ENCODE measurements at regions not wholly inside any gene's neighbourhood (a gene's known extent, or its start where the extent isn't known, plus 50 kb on each side); places are given as distances from the start of the nearest gene placed in this dataset.

GRCh38 chr2:66281980-66282379, 152.9 kb upstream of the MEIS1 start:
- no peak overlapping the region for H2BK5ac ChIP-seq (ENCODE audit: low read length)
- no peaks in the 10 kb centered on the region for H3K79me1 ChIP-seq (ENCODE audit: low read length)
- H3K56ac ChIP-seq (ENCODE audit: low read length) = no peak overlapping the region
- no peak overlapping the region for H3K23ac ChIP-seq (ENCODE audit: low read length)
- H3K27ac ChIP-seq (ENCODE audit: low read depth, low read length) = no peak overlapping the region
- H3K36me3 ChIP-seq (ENCODE audit: control insufficient read depth, insufficient read depth, low read length) = no peaks in the 10 kb centered on the region
- no peak overlapping the region for H3K18ac ChIP-seq (ENCODE audit: low read length)
- H3K27me3 ChIP-seq (ENCODE audit: insufficient read depth, low read length, poor library complexity) = no peaks in the 10 kb centered on the region
- H3K4me3 ChIP-seq (ENCODE audit: low read length) = no peak overlapping the region
- H3K4me2 ChIP-seq (ENCODE audit: low read length) = no peak overlapping the region
- DNase-seq = peak; percentile 21
- H2BK120ac ChIP-seq (ENCODE audit: low read depth, low read length) = no peak overlapping the region
- no peaks in the 10 kb centered on the region for H3K79me2 ChIP-seq (ENCODE audit: control insufficient read depth, insufficient read depth, low read length)
- H3K4me1 ChIP-seq (ENCODE audit: control insufficient read depth, low read depth, low read length) = no peaks in the 10 kb centered on the region
- no peak overlapping the region for H2AK5ac ChIP-seq (ENCODE audit: low read length)
- no peak overlapping the region for H4K8ac ChIP-seq (ENCODE audit: low read depth, low read length)
- H4K5ac ChIP-seq (ENCODE audit: low read length) = no peak overlapping the region
- H3K4ac ChIP-seq (ENCODE audit: low read depth, low read length) = no peak overlapping the region
- H3K9ac ChIP-seq (ENCODE audit: low read length) = no peak overlapping the region
- no peak overlapping the region for H2BK15ac ChIP-seq (replicated peaks; ENCODE audit: low read depth)

GRCh38 chr2:66279024-66279423, 155.9 kb upstream of the MEIS1 start:
- no peak for DNase-seq
- no peak overlapping the region for H4K5ac ChIP-seq (ENCODE audit: low read length)
- H2BK15ac ChIP-seq (replicated peaks; ENCODE audit: low read depth) = no peak overlapping the region
- no peaks in the 10 kb centered on the region for H3K36me3 ChIP-seq (ENCODE audit: control insufficient read depth, insufficient read depth, low read length)
- no peak overlapping the region for H2BK120ac ChIP-seq (ENCODE audit: low read depth, low read length)
- H3K56ac ChIP-seq (ENCODE audit: low read length) = no peak overlapping the region
- H3K79me1 ChIP-seq (ENCODE audit: low read length) = no peaks in the 10 kb centered on the region
- no peaks in the 10 kb centered on the region for H3K4me1 ChIP-seq (ENCODE audit: control insufficient read depth, low read depth, low read length)
- H2BK5ac ChIP-seq (ENCODE audit: low read length) = no peak overlapping the region
- no peaks in the 10 kb centered on the region for H3K27me3 ChIP-seq (ENCODE audit: insufficient read depth, low read length, poor library complexity)
- H3K23ac ChIP-seq (ENCODE audit: low read length) = no peak overlapping the region
- no peak overlapping the region for H3K9ac ChIP-seq (ENCODE audit: low read length)
- H2AK5ac ChIP-seq (ENCODE audit: low read length) = no peak overlapping the region
- no peak overlapping the region for H4K8ac ChIP-seq (ENCODE audit: low read depth, low read length)
- H3K4ac ChIP-seq (ENCODE audit: low read depth, low read length) = no peak overlapping the region
- no peak overlapping the region for H3K4me3 ChIP-seq (ENCODE audit: low read length)
- no peak overlapping the region for H3K27ac ChIP-seq (ENCODE audit: low read depth, low read length)
- no peaks in the 10 kb centered on the region for H3K79me2 ChIP-seq (ENCODE audit: control insufficient read depth, insufficient read depth, low read length)
- H3K18ac ChIP-seq (ENCODE audit: low read length) = no peak overlapping the region
- no CpG with 5 or more reads among the region's 6 CpGs for WGBS (ENCODE audit: extremely low coverage, insufficient coverage, low lambda C conversion rate)
- H3K4me2 ChIP-seq (ENCODE audit: low read length) = no peak overlapping the region

DNA sequence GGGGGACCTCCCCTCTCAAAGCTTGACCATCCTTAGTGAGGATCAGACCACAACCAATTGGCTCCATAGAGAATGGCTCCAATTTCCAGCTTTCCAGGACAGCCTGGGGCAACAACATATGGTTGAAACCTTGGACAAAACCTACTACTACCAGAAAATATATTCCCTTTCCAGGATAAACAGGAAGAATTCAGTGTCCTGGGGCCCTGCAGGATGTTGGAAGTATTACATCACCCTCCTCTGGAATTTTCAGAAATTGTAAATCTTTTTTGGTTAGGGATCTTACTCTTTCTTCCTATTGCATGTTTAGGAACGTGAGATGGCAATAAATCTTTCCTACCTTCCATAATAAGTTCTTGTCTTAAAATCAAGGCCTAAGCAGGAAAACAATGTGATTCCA, 158.9 kb upstream of the MEIS1 start:
- Histone ChIP-seq H3K36me3 (ENCODE audit: control insufficient read depth, insufficient read depth, low read length) (no peaks in the 10 kb centered on the region), H2BK5ac (ENCODE audit: low read length) (no peak overlapping the region), H3K9ac (ENCODE audit: low read length) (no peak overlapping the region), H3K27me3 (ENCODE audit: insufficient read depth, low read length, poor library complexity) (no peaks in the 10 kb centered on the region), H3K18ac (ENCODE audit: low read length) (no peak overlapping the region), H3K4ac (ENCODE audit: low read depth, low read length) (peak overlapping the region; percentile 36), H3K4me1 (ENCODE audit: control insufficient read depth, low read depth, low read length) (no peaks in the 10 kb centered on the region), H3K79me2 (ENCODE audit: control insufficient read depth, insufficient read depth, low read length) (no peaks in the 10 kb centered on the region), H3K27ac (ENCODE audit: low read depth, low read length) (no peak overlapping the region), H2BK120ac (ENCODE audit: low read depth, low read length) (no peak overlapping the region), H3K4me3 (ENCODE audit: low read length) (no peak overlapping the region), H3K79me1 (ENCODE audit: low read length) (no peaks in the 10 kb centered on the region), H2BK15ac (replicated peaks; ENCODE audit: low read depth) (no peak overlapping the region), H3K4me2 (ENCODE audit: low read length) (no peak overlapping the region), H3K56ac (ENCODE audit: low read length) (no peak overlapping the region), H3K23ac (ENCODE audit: low read length) (no peak overlapping the region), H2AK5ac (ENCODE audit: low read length) (no peak overlapping the region), H4K8ac (ENCODE audit: low read depth, low read length) (no peak overlapping the region), H4K5ac (ENCODE audit: low read length) (no peak overlapping the region)
- WGBS (ENCODE audit: extremely low coverage, insufficient coverage, low lambda C conversion rate) = no CpG with 5 or more reads among the region's 1 CpG
- peak; percentile 14 for DNase-seq

DNA sequence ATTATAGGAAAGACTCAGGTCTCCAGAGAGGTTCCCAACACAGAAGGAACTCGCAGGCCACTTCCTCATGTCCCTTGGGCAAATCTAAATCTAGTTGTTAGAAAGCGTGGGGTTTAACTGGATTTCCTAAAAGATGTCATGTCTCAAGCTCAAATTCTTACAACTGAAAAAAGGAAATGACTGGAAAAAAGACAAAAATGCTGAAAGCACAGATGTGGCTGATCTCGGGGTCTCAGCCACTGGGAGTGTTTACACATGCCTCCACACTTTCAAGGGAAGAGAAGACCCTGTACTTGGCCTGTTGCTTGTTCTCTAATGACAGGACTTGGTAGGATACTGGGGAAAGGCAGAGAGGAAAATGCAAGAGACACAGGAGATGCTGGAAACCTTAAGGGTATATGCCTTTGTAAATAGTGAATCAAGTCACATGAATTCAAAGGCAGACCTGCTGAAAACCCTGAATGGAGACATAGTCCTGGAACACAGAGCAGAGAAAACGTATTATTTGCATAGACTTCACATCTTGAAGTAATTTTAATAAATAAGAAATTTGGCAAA, 160.9 kb upstream of the MEIS1 start:
- Histone ChIP-seq H3K79me1 (ENCODE audit: low read length) (no peaks in the 10 kb centered on the region), H2BK120ac (ENCODE audit: low read depth, low read length) (no peak overlapping the region), H3K36me3 (ENCODE audit: control insufficient read depth, insufficient read depth, low read length) (no peaks in the 10 kb centered on the region), H3K4me1 (ENCODE audit: control insufficient read depth, low read depth, low read length) (no peaks in the 10 kb centered on the region), H3K4me2 (ENCODE audit: low read length) (no peak overlapping the region), H2BK15ac (replicated peaks; ENCODE audit: low read depth) (no peak overlapping the region), H3K18ac (ENCODE audit: low read length) (no peak overlapping the region), H4K8ac (ENCODE audit: low read depth, low read length) (no peak overlapping the region), H3K23ac (ENCODE audit: low read length) (no peak overlapping the region), H3K9ac (ENCODE audit: low read length) (no peak overlapping the region), H3K27me3 (ENCODE audit: insufficient read depth, low read length, poor library complexity) (no peaks in the 10 kb centered on the region), H3K4me3 (ENCODE audit: low read length) (no peak overlapping the region), H4K5ac (ENCODE audit: low read length) (no peak overlapping the region), H3K79me2 (ENCODE audit: control insufficient read depth, insufficient read depth, low read length) (no peaks in the 10 kb centered on the region), H2AK5ac (ENCODE audit: low read length) (no peak overlapping the region), H3K27ac (ENCODE audit: low read depth, low read length) (no peak overlapping the region), H3K56ac (ENCODE audit: low read length) (no peak overlapping the region), H2BK5ac (ENCODE audit: low read length) (no peak overlapping the region), H3K4ac (ENCODE audit: low read depth, low read length) (no peak overlapping the region)
- no CpG with 5 or more reads among the region's 4 CpGs for WGBS (ENCODE audit: extremely low coverage, insufficient coverage, low lambda C conversion rate)
- DNase-seq = no peak

- Histone ChIP-seq H3K4ac (ENCODE audit: low read depth, low read length) (no peak overlapping the region), H2BK15ac (replicated peaks; ENCODE audit: low read depth) (no peak overlapping the region), H3K4me1 (ENCODE audit: control insufficient read depth, low read depth, low read length) (no peaks in the 10 kb centered on the region), H3K27ac (ENCODE audit: low read depth, low read length) (no peak overlapping the region), H3K27me3 (ENCODE audit: insufficient read depth, low read length, poor library complexity) (no peaks in the 10 kb centered on the region), H3K18ac (ENCODE audit: low read length) (no peak overlapping the region), H3K4me2 (ENCODE audit: low read length) (no peak overlapping the region), H2BK5ac (ENCODE audit: low read length) (no peak overlapping the region), H4K5ac (ENCODE audit: low read length) (no peak overlapping the region), H3K79me2 (ENCODE audit: control insufficient read depth, insufficient read depth, low read length) (no peaks in the 10 kb centered on the region), H3K23ac (ENCODE audit: low read length) (no peak overlapping the region), H3K9ac (ENCODE audit: low read length) (no peak overlapping the region), H2AK5ac (ENCODE audit: low read length) (no peak overlapping the region), H3K56ac (ENCODE audit: low read length) (no peak overlapping the region), H3K79me1 (ENCODE audit: low read length) (no peaks in the 10 kb centered on the region), H3K36me3 (ENCODE audit: control insufficient read depth, insufficient read depth, low read length) (no peaks in the 10 kb centered on the region), H2BK120ac (ENCODE audit: low read depth, low read length) (no peak overlapping the region), H3K4me3 (ENCODE audit: low read length) (no peak overlapping the region), H4K8ac (ENCODE audit: low read depth, low read length) (no peak overlapping the region)
- WGBS (ENCODE audit: extremely low coverage, insufficient coverage, low lambda C conversion rate) = no CpG with 5 or more reads among the region's 6 CpGs
- DNase-seq = no peak
Measured at GRCh38 chr2:66272751-66273150, 162.2 kb upstream of the MEIS1 start.

GRCh38 chr2:66271777-66272176, 163.1 kb upstream of the MEIS1 start:
- Histone ChIP-seq H2BK5ac (ENCODE audit: low read length) (no peak overlapping the region), H3K4ac (ENCODE audit: low read depth, low read length) (no peak overlapping the region), H4K5ac (ENCODE audit: low read length) (no peak overlapping the region), H2BK120ac (ENCODE audit: low read depth, low read length) (no peak overlapping the region), H3K79me1 (ENCODE audit: low read length) (no peaks in the 10 kb centered on the region), H3K18ac (ENCODE audit: low read length) (no peak overlapping the region), H4K8ac (ENCODE audit: low read depth, low read length) (no peak overlapping the region), H3K56ac (ENCODE audit: low read length) (no peak overlapping the region), H3K27me3 (ENCODE audit: insufficient read depth, low read length, poor library complexity) (no peaks in the 10 kb centered on the region), H3K9ac (ENCODE audit: low read length) (no peak overlapping the region), H3K23ac (ENCODE audit: low read length) (no peak overlapping the region), H3K4me2 (ENCODE audit: low read length) (no peak overlapping the region), H3K79me2 (ENCODE audit: control insufficient read depth, insufficient read depth, low read length) (no peaks in the 10 kb centered on the region), H2BK15ac (replicated peaks; ENCODE audit: low read depth) (no peak overlapping the region), H3K36me3 (ENCODE audit: control insufficient read depth, insufficient read depth, low read length) (no peaks in the 10 kb centered on the region), H3K4me3 (ENCODE audit: low read length) (no peak overlapping the region), H3K27ac (ENCODE audit: low read depth, low read length) (no peak overlapping the region), H2AK5ac (ENCODE audit: low read length) (no peak overlapping the region), H3K4me1 (ENCODE audit: control insufficient read depth, low read depth, low read length) (no peaks in the 10 kb centered on the region)
- WGBS (ENCODE audit: extremely low coverage, insufficient coverage, low lambda C conversion rate) = no CpG with 5 or more reads among the region's 2 CpGs
- DNase-seq = no peak

All from mesendoderm (in vitro differentiated cells).